ENCODE measurements at regions not wholly inside any gene's neighbourhood (a gene's known extent, or its start where the extent isn't known, plus 50 kb on each side); places are given as distances from the start of the nearest gene placed in this dataset.
A peak's percentile ranks its signal among the peaks of the same experiment; 100 is the strongest.

- no peaks in the 10 kb centered on the region for H3K36me3 Mint-ChIP-seq
- H3K27ac Mint-ChIP-seq: no peak overlapping the region
- Histone ChIP-seq H3K9ac (no peak overlapping the region), H3K36me3 (no peaks in the 10 kb centered on the region), H3K27me3 (no peaks in the 10 kb centered on the region), H3K27ac (no peak overlapping the region), H3K9me3 (ENCODE audit: low read depth) (no peaks in the 10 kb centered on the region), H3K4me1 (no peaks in the 10 kb centered on the region), H2AFZ (replicated peaks) (peak overlapping the region; percentile 55), H3F3A (ENCODE audit: low read depth) (no peaks in the 10 kb centered on the region), H4K20me1 (ENCODE audit: low read depth) (no peaks in the 10 kb centered on the region), H3K4me2 (no peak overlapping the region), H3K4me3 (no peak overlapping the region), H3K79me2 (ENCODE audit: low read depth) (no peaks in the 10 kb centered on the region)
- no peaks in the 10 kb centered on the region for H3K27me3 Mint-ChIP-seq (ENCODE audit: insufficient read depth, low read depth)
- TF ChIP-seq EZH2 (IDR thresholded peaks at IDR 0.05) (no peak), CTCF (IDR thresholded peaks at IDR 0.05) (no peak), EZH2phosphoT487 (IDR thresholded peaks at IDR 0.05) (no peak)
- H3K4me3 Mint-ChIP-seq: no peak overlapping the region
- H3K9me3 Mint-ChIP-seq: no peaks in the 10 kb centered on the region
- H3K4me1 Mint-ChIP-seq: peaks cover 3% of the 10 kb centered on the region
- no peak for DNase-seq (ENCODE audit: low spot score)
Measured at GRCh38 chr5:68643064-68643463, 427.5 kb downstream of the PIK3R1 start.

GRCh38 chr5:68644971-68645370 lies 429.4 kb downstream of the PIK3R1 start:
- Mint-ChIP-seq H3K27ac (no peak overlapping the region), H3K4me1 (peaks cover 3% of the 10 kb centered on the region), H3K36me3 (no peaks in the 10 kb centered on the region), H3K27me3 (ENCODE audit: insufficient read depth, low read depth) (no peaks in the 10 kb centered on the region), H3K4me3 (no peak overlapping the region), H3K9me3 (no peaks in the 10 kb centered on the region)
- Histone ChIP-seq H3K27me3 (no peaks in the 10 kb centered on the region), H2AFZ (replicated peaks) (no peak overlapping the region), H3K27ac (no peak overlapping the region), H3K79me2 (ENCODE audit: low read depth) (no peaks in the 10 kb centered on the region), H3K4me1 (no peaks in the 10 kb centered on the region), H3K9ac (no peak overlapping the region), H3K4me2 (no peak overlapping the region), H3K9me3 (ENCODE audit: low read depth) (no peaks in the 10 kb centered on the region), H3F3A (ENCODE audit: low read depth) (no peaks in the 10 kb centered on the region), H3K4me3 (no peak overlapping the region), H4K20me1 (ENCODE audit: low read depth) (no peaks in the 10 kb centered on the region), H3K36me3 (no peaks in the 10 kb centered on the region)
- no peak for DNase-seq (ENCODE audit: low spot score)
- no peak for TF ChIP-seq CTCF (IDR thresholded peaks at IDR 0.05)
- no peak for TF ChIP-seq EZH2phosphoT487 (IDR thresholded peaks at IDR 0.05)
- TF ChIP-seq EZH2 (IDR thresholded peaks at IDR 0.05): no peak

- Histone ChIP-seq H3K27ac (no peak overlapping the region), H3K9ac (no peak overlapping the region), H3K27me3 (no peaks in the 10 kb centered on the region), H3K79me2 (ENCODE audit: low read depth) (no peaks in the 10 kb centered on the region), H2AFZ (replicated peaks) (no peak overlapping the region), H3K4me3 (no peak overlapping the region), H3K4me1 (no peaks in the 10 kb centered on the region), H3F3A (ENCODE audit: low read depth) (no peaks in the 10 kb centered on the region), H3K36me3 (no peaks in the 10 kb centered on the region), H3K4me2 (no peak overlapping the region), H4K20me1 (ENCODE audit: low read depth) (no peaks in the 10 kb centered on the region), H3K9me3 (ENCODE audit: low read depth) (no peaks in the 10 kb centered on the region)
- no peak for DNase-seq (ENCODE audit: low spot score)
- TF ChIP-seq EZH2 (IDR thresholded peaks at IDR 0.05): no peak
- no peak for TF ChIP-seq CTCF (IDR thresholded peaks at IDR 0.05)
- no peak for TF ChIP-seq EZH2phosphoT487 (IDR thresholded peaks at IDR 0.05)
- H3K4me3 Mint-ChIP-seq: no peak overlapping the region
- H3K4me1 Mint-ChIP-seq: peaks cover 3% of the 10 kb centered on the region
- no peaks in the 10 kb centered on the region for H3K9me3 Mint-ChIP-seq
- H3K27me3 Mint-ChIP-seq (ENCODE audit: insufficient read depth, low read depth): no peaks in the 10 kb centered on the region
- no peak overlapping the region for H3K27ac Mint-ChIP-seq
- H3K36me3 Mint-ChIP-seq: no peaks in the 10 kb centered on the region
Measured at GRCh38 chr5:68646144-68646543, 430.6 kb downstream of the PIK3R1 start.

- Histone ChIP-seq H2AFZ (replicated peaks) (no peak overlapping the region), H3K4me2 (no peak overlapping the region), H3K9me3 (ENCODE audit: low read depth) (no peaks in the 10 kb centered on the region), H3K4me1 (no peaks in the 10 kb centered on the region), H3K27ac (no peak overlapping the region), H3K79me2 (ENCODE audit: low read depth) (no peaks in the 10 kb centered on the region), H3K27me3 (no peaks in the 10 kb centered on the region), H3K9ac (no peak overlapping the region), H3F3A (ENCODE audit: low read depth) (no peaks in the 10 kb centered on the region), H4K20me1 (ENCODE audit: low read depth) (no peaks in the 10 kb centered on the region), H3K4me3 (no peak overlapping the region), H3K36me3 (no peaks in the 10 kb centered on the region)
- Mint-ChIP-seq H3K4me3 (no peak overlapping the region), H3K4me1 (peaks cover 3% of the 10 kb centered on the region), H3K27me3 (ENCODE audit: insufficient read depth, low read depth) (no peaks in the 10 kb centered on the region), H3K9me3 (no peaks in the 10 kb centered on the region), H3K27ac (no peak overlapping the region), H3K36me3 (no peaks in the 10 kb centered on the region)
- no peak for DNase-seq (ENCODE audit: low spot score)
- TF ChIP-seq CTCF (IDR thresholded peaks at IDR 0.05): no peak
- TF ChIP-seq EZH2 (IDR thresholded peaks at IDR 0.05): no peak
- TF ChIP-seq EZH2phosphoT487 (IDR thresholded peaks at IDR 0.05): no peak
Measured at GRCh38 chr5:68647743-68648142, 432.2 kb downstream of the PIK3R1 start.

Measured in neural progenitor cell (in vitro differentiated cells).